Thymus (tissue), 11 donors: ENCODE measurements at regions not wholly inside any gene's neighbourhood (a gene's known extent, or its start where the extent isn't known, plus 50 kb on each side); places are given as distances from the start of the nearest gene placed in this dataset.

Source experiments
- DNase-seq, 9 donors: peaks; one replicate each; pipeline ENCODE4 v3.0.0-alpha.2; 2013; ENCODE audit warnings: low spot score in 9 of 9, low read depth in 6 of 9, missing footprints in 1 of 9
- H3K27ac ChIP-seq, 2 donors: one replicate each; pipeline ENCODE4 v1.5.1; 2013; ENCODE audit warnings: control low read depth in 1 of 2, low read depth in 1 of 2, low read length in 1 of 2, mild to moderate bottlenecking in 1 of 2, moderate library complexity in 1 of 2
- H3K27me3 ChIP-seq, 2 donors: one replicate each; pipeline ENCODE4 v1.5.1; 2013; ENCODE audit warnings: low read length in 1 of 2; ENCODE audit not compliant: control insufficient read depth in 2 of 2, insufficient read depth in 1 of 2
- H3K36me3 ChIP-seq, 2 donors: one replicate each; pipeline ENCODE4 v1.5.1; 2013; ENCODE audit warnings: low read length in 1 of 2, mild to moderate bottlenecking in 1 of 2, moderate library complexity in 1 of 2; ENCODE audit not compliant: control insufficient read depth in 2 of 2, insufficient read depth in 2 of 2
- H3K4me1 ChIP-seq, 2 donors: one replicate each; pipeline ENCODE4 v1.5.1; 2013; ENCODE audit warnings: low read length in 2 of 2; ENCODE audit not compliant: control insufficient read depth in 2 of 2, insufficient read depth in 2 of 2
- H3K4me3 ChIP-seq, 2 donors: one replicate each; pipeline ENCODE4 v1.5.1; 2013; ENCODE audit warnings: low read length in 2 of 2, control low read depth in 1 of 2, mild to moderate bottlenecking in 1 of 2
- H3K9me3 ChIP-seq, 2 donors: one replicate each; pipeline ENCODE4 v1.5.1; 2013; ENCODE audit warnings: low read length in 1 of 2, mild to moderate bottlenecking in 1 of 2; ENCODE audit not compliant: control insufficient read depth in 2 of 2, insufficient read depth in 1 of 2
- WGBS: extraction: QIAGEN DNeasy Blood & Tissue Kit; methylation state at CpG from one replicate; pipeline ENCODE4 v1.1.7; 2013; 5-methylcytosine and 5-hydroxymethylcytosine counted together
- donor health status: healthy.

GRCh38 chr13:111557921-111558699, 237.7 kb downstream of the TEX29 start:
- no peaks in the 10 kb centered on the region for H3K9me3 ChIP-seq
- DNase-seq: no peak
- WGBS: 97% methylated on average over 19 of the region's 19 CpGs
- peaks cover 0 to 5% of the 10 kb centered on the region in 2 donors for H3K27me3 ChIP-seq
- no peak overlapping the region for H3K4me3 ChIP-seq
- H3K27ac ChIP-seq: no peak overlapping the region
- no peaks in the 10 kb centered on the region for H3K36me3 ChIP-seq
- no peaks in the 10 kb centered on the region for H3K4me1 ChIP-seq

GRCh38 chr13:111558700-111559088, 238.3 kb downstream of the TEX29 start:
- Histone ChIP-seq H3K27me3 (peaks cover 0 to 5% of the 10 kb centered on the region in 2 donors), H3K4me1 (no peaks in the 10 kb centered on the region), H3K9me3 (no peaks in the 10 kb centered on the region), H3K36me3 (no peaks in the 10 kb centered on the region), H3K4me3 (no peak overlapping the region), H3K27ac (no peak overlapping the region)
- no peak for DNase-seq
- 96% methylated on average over 16 of the region's 16 CpGs for WGBS

DNA sequence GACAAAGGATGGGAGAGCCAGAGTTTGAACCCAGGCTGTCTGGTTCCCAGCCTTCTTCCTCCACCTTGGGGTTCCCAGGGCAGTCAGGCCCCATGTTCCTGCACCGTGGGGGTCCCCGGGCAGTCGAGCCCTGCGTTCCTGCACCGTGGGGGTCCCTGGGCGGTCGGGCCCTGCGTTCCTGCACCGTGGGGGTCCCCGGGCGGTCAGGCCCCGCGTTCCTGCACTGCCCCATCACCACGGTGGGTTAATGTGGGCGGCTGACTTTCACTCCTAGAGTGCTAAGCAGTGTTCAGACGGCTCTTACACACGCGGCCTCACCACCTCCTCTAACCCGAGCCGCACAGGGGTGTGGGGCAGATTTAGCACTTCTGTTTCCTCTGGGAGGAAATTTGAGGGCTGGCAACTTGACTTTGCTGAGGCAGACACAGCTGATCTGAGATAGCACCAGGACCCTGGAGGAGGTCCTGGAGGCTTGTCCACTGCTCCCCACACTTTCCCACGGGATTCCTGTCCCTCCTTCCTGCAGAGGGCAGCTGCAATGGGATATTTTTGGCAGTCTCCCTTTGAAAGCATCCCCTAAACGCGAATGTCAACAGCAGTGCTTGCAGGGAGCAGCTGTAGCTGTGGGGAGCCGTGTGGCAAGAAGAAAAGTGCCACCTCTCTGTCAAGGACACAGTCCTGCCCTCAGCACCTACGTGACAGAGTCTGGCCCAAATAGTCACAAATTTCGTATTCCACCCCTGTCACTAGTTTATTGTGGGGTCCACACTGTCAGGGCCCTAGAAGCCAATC, 239.4 kb downstream of the TEX29 start:
- DNase-seq: no peak
- Histone ChIP-seq H3K4me1 (no peaks in the 10 kb centered on the region), H3K9me3 (no peaks in the 10 kb centered on the region), H3K36me3 (no peaks in the 10 kb centered on the region), H3K27ac (no peak overlapping the region), H3K4me3 (no peak overlapping the region), H3K27me3 (peaks cover 0 to 5% of the 10 kb centered on the region in 2 donors)
- 39% methylated on average over 26 of the region's 26 CpGs for WGBS

DNA sequence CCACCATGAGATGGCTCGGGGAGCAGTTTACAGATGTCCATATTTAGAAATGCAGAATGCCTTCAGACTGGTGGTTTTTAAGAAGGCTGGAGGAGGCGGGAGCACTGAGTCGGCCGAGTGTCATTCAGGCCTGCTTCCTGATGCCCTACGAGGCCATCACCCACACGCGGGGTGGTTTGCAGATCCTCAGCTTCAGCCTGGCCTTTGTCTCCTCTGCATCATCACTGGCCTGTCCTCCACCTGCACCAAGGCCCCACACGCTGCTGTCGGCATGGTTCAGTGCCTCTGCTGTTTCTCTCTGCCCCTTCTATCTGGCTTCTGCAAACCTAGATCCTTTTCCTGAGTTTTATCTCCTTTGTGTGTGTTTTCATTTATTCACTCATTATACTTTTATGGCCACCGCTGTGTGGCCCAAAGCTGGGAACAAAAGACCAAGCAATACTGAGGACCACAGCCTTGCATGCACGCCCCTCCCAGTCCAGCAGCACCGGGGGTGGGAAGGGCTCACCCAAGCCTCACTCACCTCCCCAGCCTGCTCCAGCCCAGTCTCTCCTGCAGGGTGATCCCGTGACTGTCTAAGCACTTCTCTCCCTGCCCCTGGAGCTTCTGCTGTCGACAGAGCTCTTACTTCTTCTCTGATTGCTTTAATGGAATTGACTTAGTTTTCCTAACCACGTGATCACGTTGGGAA, 240.8 kb downstream of the TEX29 start:
- DNase-seq: no peak
- WGBS: 89% methylated on average over 16 of the region's 16 CpGs
- H3K4me1 ChIP-seq: no peaks in the 10 kb centered on the region
- H3K4me3 ChIP-seq: no peak overlapping the region
- H3K9me3 ChIP-seq: peaks cover 0 to under 1% of the 10 kb centered on the region in 2 donors
- H3K27me3 ChIP-seq: peaks cover 0 to 5% of the 10 kb centered on the region in 2 donors
- no peaks in the 10 kb centered on the region for H3K36me3 ChIP-seq
- H3K27ac ChIP-seq: no peak overlapping the region

GRCh38 chr13:111562716-111563115, 242.3 kb downstream of the TEX29 start:
- no peak for DNase-seq
- H3K4me1 ChIP-seq: no peaks in the 10 kb centered on the region
- peaks cover 1 to 5% of the 10 kb centered on the region in 2 donors for H3K9me3 ChIP-seq
- no peak overlapping the region for H3K27ac ChIP-seq
- WGBS: 90% methylated on average over 4 of the region's 4 CpGs
- H3K27me3 ChIP-seq: peaks cover 0 to 5% of the 10 kb centered on the region in 2 donors
- H3K4me3 ChIP-seq: no peak overlapping the region
- H3K36me3 ChIP-seq: no peaks in the 10 kb centered on the region

GRCh38 chr13:111564606-111565005, 244.2 kb downstream of the TEX29 start:
- DNase-seq: no peak
- 75% methylated on average over 8 of the region's 8 CpGs for WGBS
- Histone ChIP-seq H3K36me3 (no peaks in the 10 kb centered on the region), H3K9me3 (peaks cover 1 to 5% of the 10 kb centered on the region in 2 donors), H3K27me3 (peaks cover 0 to 4% of the 10 kb centered on the region in 2 donors), H3K4me3 (no peak overlapping the region), H3K27ac (no peak overlapping the region), H3K4me1 (no peaks in the 10 kb centered on the region)

GRCh38 chr13:111565400-111565799, 245.0 kb downstream of the TEX29 start:
- DNase-seq: no peak
- Histone ChIP-seq H3K36me3 (no peaks in the 10 kb centered on the region), H3K27me3 (no peaks in the 10 kb centered on the region), H3K4me1 (no peaks in the 10 kb centered on the region), H3K27ac (no peak overlapping the region), H3K4me3 (no peak overlapping the region), H3K9me3 (peaks cover 1 to 5% of the 10 kb centered on the region in 2 donors)
- 93% methylated on average over 10 of the region's 10 CpGs for WGBS

- Histone ChIP-seq H3K27ac (no peak overlapping the region), H3K36me3 (no peaks in the 10 kb centered on the region), H3K27me3 (no peaks in the 10 kb centered on the region), H3K4me3 (no peak overlapping the region), H3K9me3 (peaks cover 1 to 5% of the 10 kb centered on the region in 2 donors), H3K4me1 (no peaks in the 10 kb centered on the region)
- no peak for DNase-seq
- WGBS: 91% methylated on average over 12 of the region's 12 CpGs
These were observed 246.1 kb downstream of the TEX29 start for GRCh38 chr13:111566567-111566966.

GRCh38 chr13:111567637-111568036, 247.2 kb downstream of the TEX29 start:
- H3K4me1 ChIP-seq: no peaks in the 10 kb centered on the region
- no peak for DNase-seq
- H3K27ac ChIP-seq: no peak overlapping the region
- WGBS: 92% methylated on average over 16 of the region's 16 CpGs
- H3K4me3 ChIP-seq: no peak overlapping the region
- no peaks in the 10 kb centered on the region for H3K36me3 ChIP-seq
- no peaks in the 10 kb centered on the region for H3K27me3 ChIP-seq
- H3K9me3 ChIP-seq: peaks cover 1 to 8% of the 10 kb centered on the region in 2 donors
